GM21529 (cell line): ENCODE measurements at regions not wholly inside any gene's neighbourhood (a gene's known extent, or its start where the extent isn't known, plus 50 kb on each side); places are given as distances from the start of the nearest gene placed in this dataset.
"Not testable (repeated sequence)": the region's sequence is repeated elsewhere in the genome, so short reads cannot be mapped to it uniquely, and the experiment has no call there.

Source experiments
- ATAC-seq: cut with Tn5 transposase; IDR thresholded peaks from one replicate; pipeline ENCODE4 v1.9.1; 2021; ENCODE audit not compliant: unreplicated experiment

- ATAC-seq: no peak
These were observed 831.6 kb downstream of the KCNA4 start for GRCh38 chr11:29184939-29185890.

DNA sequence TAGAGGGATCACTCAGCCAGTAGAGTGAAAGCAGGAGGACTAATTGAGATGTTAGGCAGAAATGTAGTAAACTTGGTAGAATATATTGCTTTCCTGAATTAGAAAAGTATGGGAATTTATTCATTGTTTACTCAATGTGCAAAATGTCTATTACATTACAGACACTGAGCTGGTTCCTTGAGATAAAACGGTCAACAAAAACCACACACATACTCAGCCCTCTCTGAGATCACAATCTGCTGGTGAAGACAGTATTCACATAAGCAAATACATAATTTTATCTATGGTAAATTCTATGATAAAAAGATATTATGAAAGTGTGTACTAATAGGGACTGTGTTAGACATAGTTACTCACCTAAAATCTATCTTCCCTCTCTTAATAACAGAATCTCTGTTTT lies 833.5 kb downstream of the KCNA4 start:
- ATAC-seq: no peak

DNA sequence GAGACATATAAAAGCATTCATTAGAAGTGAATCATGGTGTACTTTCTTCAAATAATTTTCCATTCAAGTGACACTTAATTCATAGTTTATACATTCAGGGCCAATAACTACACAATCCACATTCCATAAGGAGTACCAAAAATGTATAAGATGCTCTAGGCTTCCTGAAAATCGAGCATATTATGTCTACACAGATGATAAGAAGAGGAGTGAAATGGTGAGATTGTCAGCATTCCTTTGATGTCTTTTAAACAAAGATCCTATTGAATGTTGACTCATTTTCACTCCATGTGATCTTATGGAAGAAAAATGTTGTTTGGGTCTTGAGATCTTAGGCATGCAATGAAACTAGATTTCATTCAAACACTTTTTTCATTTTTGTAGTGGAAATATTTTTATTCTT lies 843.2 kb downstream of the KCNA4 start:
- ATAC-seq: no peak

DNA sequence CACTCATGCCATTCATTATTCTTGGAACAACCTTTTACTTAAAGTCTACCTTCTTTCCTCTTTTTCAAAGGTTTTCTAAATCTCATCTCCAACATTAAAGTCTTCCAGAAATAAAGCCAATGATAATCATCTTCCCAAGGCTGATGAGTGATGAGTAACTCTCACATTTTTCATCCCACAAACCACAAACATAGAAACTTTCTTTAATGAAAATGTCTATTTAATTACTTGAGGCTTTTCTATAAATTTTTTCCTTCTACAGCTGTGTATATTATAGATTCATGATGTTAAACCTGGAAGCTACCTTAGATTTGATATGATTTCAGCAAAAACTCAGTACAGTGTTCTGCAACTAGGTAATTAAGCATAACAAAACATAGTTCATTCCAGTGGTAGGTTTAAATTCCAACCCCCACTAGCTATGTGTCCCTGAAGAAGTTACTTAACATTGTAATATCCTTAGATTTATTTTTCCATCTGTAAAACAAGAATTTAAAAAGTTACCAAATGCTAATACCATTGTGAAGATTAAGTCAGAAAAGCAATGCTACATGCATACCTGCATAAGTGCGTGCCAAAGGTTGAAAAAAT lies 845.4 kb downstream of the KCNA4 start:
- no peak for ATAC-seq

DNA sequence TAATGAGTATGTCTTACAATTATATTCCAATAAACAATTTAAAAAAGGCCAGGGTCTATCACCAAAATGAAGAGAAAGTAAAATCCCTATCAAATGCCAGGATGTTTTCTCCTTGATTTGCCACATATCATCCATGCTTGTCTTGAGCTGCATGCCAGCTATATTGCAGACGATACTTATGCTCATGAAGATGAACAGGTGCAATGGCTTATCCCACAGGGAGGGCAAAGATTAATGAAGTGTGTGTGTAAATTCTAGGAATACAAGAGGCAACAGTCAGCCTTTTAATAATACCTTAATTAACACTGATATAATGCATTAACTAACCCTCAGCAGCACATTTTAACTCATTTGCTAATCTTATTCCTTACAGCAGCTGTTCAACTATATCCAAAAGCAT lies 850.5 kb downstream of the KCNA4 start:
- no peak for ATAC-seq

DNA sequence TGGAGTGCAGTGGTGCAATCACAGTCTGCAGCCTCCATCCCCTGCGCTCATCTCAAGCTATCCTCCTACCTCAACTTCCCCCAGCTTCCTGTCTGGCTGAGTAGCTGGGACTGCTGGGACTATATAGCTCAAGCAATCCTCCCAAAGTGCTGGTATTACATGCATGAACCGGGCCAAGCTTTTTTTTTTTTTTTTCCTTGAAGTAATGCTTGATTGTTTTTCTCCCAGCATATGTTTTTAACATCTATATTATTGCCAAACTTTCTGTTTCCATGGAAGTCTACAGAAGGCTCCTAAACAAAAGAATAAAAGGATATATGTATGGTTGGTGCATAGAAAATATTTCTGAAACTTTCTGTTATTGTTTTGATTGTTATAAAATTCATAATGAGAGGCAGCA lies 853.6 kb downstream of the KCNA4 start:
- ATAC-seq: no peak

DNA sequence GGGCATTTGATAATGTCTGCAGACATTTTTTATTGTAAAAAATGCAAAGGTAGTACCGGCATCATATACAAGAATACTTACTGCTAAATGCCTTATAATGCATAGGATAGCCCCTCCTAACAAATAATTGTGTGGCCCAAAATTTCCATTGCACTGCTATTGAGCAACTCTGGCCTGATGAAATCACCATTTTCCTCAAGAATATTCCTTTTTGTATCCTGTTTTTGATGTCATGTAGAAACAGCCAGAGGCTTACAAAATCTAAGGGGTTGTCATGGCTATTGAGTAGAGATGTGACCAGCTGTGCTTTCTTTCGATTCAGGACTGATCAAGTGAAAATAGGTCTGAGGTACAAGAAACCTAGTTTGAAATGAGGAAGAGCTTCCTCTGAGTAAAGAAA lies 854.3 kb downstream of the KCNA4 start:
- no peak for ATAC-seq

- ATAC-seq: no peak
These were observed 855.6 kb downstream of the KCNA4 start for GRCh38 chr11:29161191-29161590.

- peak; percentile 84 for ATAC-seq
These were observed 857.0 kb downstream of the KCNA4 start for GRCh38 chr11:29159552-29160465.

DNA sequence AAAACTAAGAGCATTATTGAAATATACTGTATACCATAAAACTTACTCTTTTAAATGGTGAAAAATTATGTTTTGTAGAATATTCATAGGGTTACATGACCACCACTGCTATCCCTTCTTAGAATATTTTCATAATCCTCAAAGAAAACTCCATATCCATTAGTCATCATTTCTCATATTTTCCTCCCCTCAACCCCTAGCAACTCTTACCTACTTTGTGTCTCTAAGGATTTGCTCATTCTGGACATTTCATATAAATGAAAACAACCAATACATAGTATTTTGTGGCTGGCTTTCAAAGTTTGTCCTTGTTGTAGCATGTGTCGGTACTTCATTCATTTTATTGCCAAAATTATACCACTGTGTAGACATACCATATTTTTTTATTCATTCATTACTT lies 863.8 kb downstream of the KCNA4 start:
- no peak for ATAC-seq

GRCh38 chr11:29142573-29142972 lies 874.3 kb downstream of the KCNA4 start:
- not testable (repeated sequence) for ATAC-seq

DNA sequence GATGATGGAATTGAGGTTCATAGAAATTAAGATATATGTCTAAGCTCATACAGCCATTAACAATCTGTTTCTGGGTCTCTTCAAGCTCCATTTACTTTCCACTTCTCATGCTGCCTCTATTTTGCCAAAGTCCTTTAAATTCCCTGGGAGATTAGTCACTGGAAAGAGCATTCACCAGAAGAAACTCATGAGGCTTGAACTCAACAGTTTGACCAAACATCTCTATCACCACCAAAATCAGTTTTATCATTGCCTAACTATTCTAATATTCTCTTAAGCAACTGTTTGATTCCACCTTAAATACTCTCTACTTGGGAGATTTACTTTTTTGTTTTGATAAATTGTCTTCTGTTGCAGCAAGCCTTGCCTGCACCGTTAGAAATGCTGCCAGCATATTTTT lies 881.3 kb downstream of the KCNA4 start:
- no peak for ATAC-seq

DNA sequence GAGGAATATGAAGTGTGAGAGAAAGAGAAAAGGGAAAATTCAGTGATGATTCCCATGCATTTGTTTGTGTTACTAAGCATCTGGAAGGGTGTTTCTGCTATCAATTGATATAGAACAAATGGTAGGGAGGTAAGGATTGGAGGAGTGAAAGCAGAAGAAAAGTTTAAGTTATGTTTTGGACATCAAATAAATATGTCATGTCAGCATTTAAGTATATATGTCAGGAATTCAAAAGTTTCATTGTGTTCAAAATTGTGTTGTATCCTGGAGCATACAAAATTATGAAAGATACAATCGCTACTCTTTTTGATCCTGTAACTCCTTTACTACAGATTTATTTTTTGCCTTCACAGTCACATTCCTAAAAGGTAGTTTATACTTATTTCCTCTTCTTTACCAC lies 885.8 kb downstream of the KCNA4 start:
- no peak for ATAC-seq

DNA sequence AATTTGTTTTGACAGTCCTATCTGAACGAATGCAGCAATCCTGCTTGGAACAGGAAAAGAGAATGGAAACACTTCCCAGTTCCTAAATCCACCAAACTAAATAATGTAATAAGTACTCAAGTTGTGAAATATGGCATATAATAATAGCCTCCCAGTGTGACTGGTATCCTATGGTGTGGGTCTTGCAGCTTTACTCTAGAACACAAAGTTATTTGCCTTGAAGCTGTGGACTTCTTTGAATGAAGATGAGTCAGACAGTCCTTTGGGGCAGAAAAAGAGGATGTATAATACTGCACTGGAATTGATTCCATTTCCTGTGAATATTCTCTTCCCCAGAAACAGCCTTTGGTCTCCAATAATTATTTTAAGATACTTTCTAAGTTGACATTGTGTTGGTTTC lies 887.0 kb downstream of the KCNA4 start:
- ATAC-seq: no peak

DNA sequence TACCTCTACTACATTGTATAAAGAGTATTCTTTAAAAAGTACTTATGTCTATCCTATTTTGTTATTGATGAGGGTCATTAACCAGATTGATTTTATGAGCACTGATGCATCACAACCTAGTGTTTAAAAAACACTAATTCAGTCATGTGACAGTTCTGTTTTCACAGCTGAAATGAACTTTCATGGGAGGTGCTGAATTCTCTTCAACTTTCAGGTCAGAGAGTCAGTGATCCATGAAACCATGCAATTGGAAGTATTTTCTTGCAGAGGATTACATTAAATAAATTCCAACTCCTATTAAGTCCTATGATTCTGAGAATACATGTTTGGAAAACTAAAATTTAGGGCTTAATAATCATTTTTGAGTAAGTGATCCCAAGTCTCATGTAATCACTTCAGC lies 889.4 kb downstream of the KCNA4 start:
- no peak for ATAC-seq

GRCh38 chr11:29125606-29126005 lies 891.2 kb downstream of the KCNA4 start:
- no peak for ATAC-seq

GRCh38 chr11:29124470-29124869 lies 892.4 kb downstream of the KCNA4 start:
- no peak for ATAC-seq

DNA sequence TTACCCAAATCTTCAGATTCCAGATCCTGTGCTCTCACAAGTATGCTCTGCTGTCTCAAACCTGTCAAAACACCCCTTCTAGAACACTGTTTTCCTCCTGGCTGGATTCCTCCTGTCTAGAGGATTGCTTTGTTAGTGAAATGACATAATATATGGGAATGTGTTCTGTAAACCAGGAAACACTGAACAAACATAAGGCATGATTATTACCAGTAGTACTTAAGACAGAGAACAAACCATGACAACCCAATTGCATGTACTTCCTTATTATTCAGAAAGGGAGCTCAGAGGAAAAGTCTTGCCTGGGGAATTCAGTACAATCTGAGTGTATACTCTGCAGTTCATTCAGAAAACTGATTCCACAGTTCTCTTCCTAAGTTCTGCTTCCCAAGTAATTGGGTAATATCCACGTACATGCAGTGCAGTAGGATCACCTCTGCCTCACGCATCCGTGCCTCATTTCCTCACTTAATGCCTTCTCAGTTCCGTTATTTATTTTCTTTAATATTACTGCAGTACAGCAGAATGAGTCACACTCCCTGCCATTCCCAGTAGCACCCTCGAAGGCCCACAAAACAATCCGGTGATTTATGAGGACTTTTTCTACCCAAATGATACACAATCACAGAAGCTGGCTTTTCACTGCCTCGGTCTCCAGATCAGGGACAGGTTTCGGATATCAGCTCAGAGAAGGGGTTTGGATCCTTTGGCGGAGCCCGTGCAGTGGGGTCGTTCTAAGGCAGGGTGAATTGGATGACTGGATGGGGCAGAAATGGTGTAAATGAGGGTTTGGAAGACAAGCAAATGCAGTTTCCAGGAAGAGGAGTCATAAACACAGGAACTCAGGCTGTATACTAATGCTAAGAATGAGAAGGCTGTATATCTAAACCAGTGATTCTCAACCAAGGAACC lies 896.9 kb downstream of the KCNA4 start:
- no peak for ATAC-seq

GRCh38 chr11:29119116-29119515 lies 897.7 kb downstream of the KCNA4 start:
- ATAC-seq: no peak

GRCh38 chr11:29100967-29101366 lies 915.9 kb downstream of the KCNA4 start:
- no peak for ATAC-seq
